Keratinocyte (primary cell): ENCODE measurements at regions not wholly inside any gene's neighbourhood (a gene's known extent, or its start where the extent isn't known, plus 50 kb on each side); places are given as distances from the start of the nearest gene placed in this dataset.

Experiments used
- DNase-seq: peaks from one replicate; pipeline ENCODE4 v3.0.0-alpha.2; 2011; ENCODE audit warnings: low read depth, missing footprints, low spot score
- FAIRE-seq: peaks from 2 replicates; lab custom pipeline; 2011; peaks lifted over from hg19 to GRCh38; lab: Jason Lieb, UNC
- H2AFZ ChIP-seq: 2 replicates; pipeline ENCODE4 v1.6.0; 2012; ENCODE audit warnings: low read length, control low read depth, inconsistent platforms; ENCODE audit not compliant: control insufficient read depth
- H3K27ac ChIP-seq: 2 replicates; pipeline ENCODE4 v1.5.1; 2011; ENCODE audit warnings: low read length; ENCODE audit not compliant: control insufficient read depth, insufficient read depth
- H3K27me3 ChIP-seq: 3 replicates; pipeline ENCODE4 v1.6.0; 2011; ENCODE audit warnings: low read length; ENCODE audit not compliant: control insufficient read depth, insufficient read depth; ENCODE audit errors: extremely low read depth
- H3K36me3 ChIP-seq, 2 experiments: 2 replicates in 1 of 2; 3 replicates in 1 of 2; pipeline ENCODE4 v1.5.1; 2011; ENCODE audit warnings: low read length in 2 of 2, mild to moderate bottlenecking in 1 of 2; ENCODE audit not compliant: control insufficient read depth in 2 of 2, insufficient read depth in 2 of 2; ENCODE audit errors: extremely low read depth in 1 of 2
- H3K4me1 ChIP-seq: 3 replicates; pipeline ENCODE4 v1.5.1; 2011; ENCODE audit warnings: low read length; ENCODE audit not compliant: control insufficient read depth, insufficient read depth; ENCODE audit errors: extremely low read depth
- H3K4me2 ChIP-seq: 3 replicates; pipeline ENCODE4 v1.6.0; 2011; ENCODE audit warnings: low read depth, low read length; ENCODE audit not compliant: control insufficient read depth, insufficient read depth; ENCODE audit errors: extremely low read depth
- H3K4me3 ChIP-seq, 3 experiments: fragments of 200-600 bp in 1 of 3; sonication (generic) in 1 of 3; 2 replicates in 2 of 3; 3 replicates in 1 of 3; pipeline ENCODE4 v1.5.1; 2011 to 2016; ENCODE audit warnings: low read length in 3 of 3, mild to moderate bottlenecking in 3 of 3, control low read depth in 2 of 3, inconsistent platforms in 1 of 3, low read depth in 1 of 3, mixed read lengths in 1 of 3, mixed run types in 1 of 3, moderate library complexity in 1 of 3; ENCODE audit not compliant: control insufficient read depth in 2 of 3, insufficient read depth in 2 of 3; ENCODE audit errors: extremely low read depth in 1 of 3
- H3K79me2 ChIP-seq: 2 replicates; pipeline ENCODE4 v1.6.0; 2012; ENCODE audit warnings: low read length; ENCODE audit not compliant: control insufficient read depth, insufficient read depth
- H3K9ac ChIP-seq: 3 replicates; pipeline ENCODE4 v1.6.0; 2011; ENCODE audit warnings: low read length; ENCODE audit not compliant: control insufficient read depth, insufficient read depth; ENCODE audit errors: extremely low read depth
- H3K9me1 ChIP-seq: 3 replicates; pipeline ENCODE4 v1.6.0; 2011; ENCODE audit warnings: low read length; ENCODE audit not compliant: control insufficient read depth, insufficient read depth; ENCODE audit errors: extremely low read depth
- H3K9me3 ChIP-seq: 2 replicates; pipeline ENCODE4 v1.5.1; 2012; ENCODE audit warnings: low read depth, low read length; ENCODE audit not compliant: control insufficient read depth
- H4K20me1 ChIP-seq: 3 replicates; pipeline ENCODE4 v1.6.0; 2011; ENCODE audit warnings: low read length; ENCODE audit not compliant: control insufficient read depth, insufficient read depth; ENCODE audit errors: extremely low read depth
- CTCF ChIP-seq, 3 experiments: IDR thresholded peaks in 1 of 3; conservative IDR thresholded peaks in 1 of 3; optimal IDR thresholded peaks in 1 of 3; 2 replicates in 2 of 3; 3 replicates in 1 of 3; pipeline versions ENCODE3 to v1.5.1; 2011; ENCODE audit warnings: low read length in 3 of 3, mild to moderate bottlenecking in 3 of 3, moderate library complexity in 2 of 3, control low read depth in 1 of 3, inconsistent platforms in 1 of 3; ENCODE audit not compliant: insufficient read depth in 2 of 3; ENCODE audit errors: extremely low read depth in 1 of 3
- EZH2 ChIP-seq: IDR thresholded peaks from one replicate; pipeline ENCODE4 v1.6.1; 2012; ENCODE audit warnings: inconsistent platforms, mild to moderate bottlenecking, low read length, moderate library complexity
- dilution Hi-C: fragments of 300-500 bp; cut with MboI; formaldehyde crosslinking; loops from one replicate; pipeline ENCODE4 v1.7.0; 2020; ENCODE audit warnings: low sequenced_read_pairs; ENCODE audit not compliant: extremely low pct_ligation_motif_present

GRCh38 chr2:22893761-22894517, 491.0 kb upstream of the KLHL29 start:
- dilution Hi-C loops = no loop called here
- H3K9me3 ChIP-seq = no peaks in the 10 kb centered on the region
- H3K27ac ChIP-seq = no peak overlapping the region
- H3K4me1 ChIP-seq = no peaks in the 10 kb centered on the region
- DNase-seq (no peak), FAIRE-seq (no peak)
- H3K27me3 ChIP-seq = no peaks in the 10 kb centered on the region
- no peak overlapping the region for H3K9ac ChIP-seq
- no peak overlapping the region for H3K4me3 ChIP-seq
- no peaks in the 10 kb centered on the region for H3K9me1 ChIP-seq
- no peaks in the 10 kb centered on the region for H4K20me1 ChIP-seq
- no peak overlapping the region for H2AFZ ChIP-seq
- H3K79me2 ChIP-seq = no peaks in the 10 kb centered on the region
- no peak for TF ChIP-seq EZH2
- TF ChIP-seq CTCF (optimal IDR thresholded peaks at IDR 0.05 in 1 of 3, IDR thresholded peaks at IDR 0.05 in 1 of 3, conservative IDR thresholded peaks at IDR 0.05 in 1 of 3; ENCODE audit: extremely low read depth in 1 of 3, insufficient read depth in 2 of 3, low read length in 3 of 3) = no peak
- no peaks in the 10 kb centered on the region for H3K36me3 ChIP-seq
- H3K4me2 ChIP-seq = no peak overlapping the region

- dilution Hi-C loops = no loop called here
- no peak overlapping the region for H2AFZ ChIP-seq
- no peak overlapping the region for H3K4me3 ChIP-seq
- H4K20me1 ChIP-seq = no peaks in the 10 kb centered on the region
- TF ChIP-seq EZH2 (no peak), CTCF (optimal IDR thresholded peaks at IDR 0.05 in 1 of 3, IDR thresholded peaks at IDR 0.05 in 1 of 3, conservative IDR thresholded peaks at IDR 0.05 in 1 of 3; ENCODE audit: extremely low read depth in 1 of 3, insufficient read depth in 2 of 3, low read length in 3 of 3) (no peak)
- no peaks in the 10 kb centered on the region for H3K36me3 ChIP-seq
- no peaks in the 10 kb centered on the region for H3K9me1 ChIP-seq
- DNase-seq (no peak), FAIRE-seq (no peak)
- no peak overlapping the region for H3K27ac ChIP-seq
- no peaks in the 10 kb centered on the region for H3K27me3 ChIP-seq
- H3K79me2 ChIP-seq = no peaks in the 10 kb centered on the region
- no peak overlapping the region for H3K9ac ChIP-seq
- H3K4me1 ChIP-seq = no peaks in the 10 kb centered on the region
- H3K9me3 ChIP-seq = no peaks in the 10 kb centered on the region
- no peak overlapping the region for H3K4me2 ChIP-seq
Measured at GRCh38 chr2:22894761-22895160, 490.2 kb upstream of the KLHL29 start.
